A204.1 (cell line): ENCODE measurements at regions not wholly inside any gene's neighbourhood (a gene's known extent, or its start where the extent isn't known, plus 50 kb on each side); places are given as distances from the start of the nearest gene placed in this dataset.
"Not testable (repeated sequence)": the region's sequence is repeated elsewhere in the genome, so short reads cannot be mapped to it uniquely, and the experiment has no call there.

Experiments used
- FAIRE-seq: peaks from 2 replicates; lab custom pipeline; 2012; peaks lifted over from hg19 to GRCh38; lab: Jason Lieb, UNC

- no peak for FAIRE-seq
These were observed 169.3 kb upstream of the NPSR1 start for GRCh38 chr7:34488766-34489165.

- no peak for FAIRE-seq
These were observed 166.1 kb upstream of the NPSR1 start for GRCh38 chr7:34491899-34492298.

- FAIRE-seq = no peak
These were observed 164.3 kb upstream of the NPSR1 start for GRCh38 chr7:34493752-34494151.

- FAIRE-seq = no peak
These were observed 160.8 kb upstream of the NPSR1 start for GRCh38 chr7:34497153-34497777.

GRCh38 chr7:34501156-34501555 lies 156.9 kb upstream of the NPSR1 start:
- no peak for FAIRE-seq

- FAIRE-seq = no peak
These were observed 150.8 kb upstream of the NPSR1 start for GRCh38 chr7:34507191-34507590.

- FAIRE-seq = no peak
These were observed 134.6 kb upstream of the NPSR1 start for GRCh38 chr7:34523226-34523918.

- FAIRE-seq = no peak
These were observed 127.8 kb upstream of the NPSR1 start for GRCh38 chr7:34530259-34530658.

GRCh38 chr7:34539003-34539402 lies 119.0 kb upstream of the NPSR1 start:
- no peak for FAIRE-seq

- FAIRE-seq = no peak
These were observed 113.4 kb upstream of the NPSR1 start for GRCh38 chr7:34544621-34545020.

GRCh38 chr7:34550996-34551395 lies 107.0 kb upstream of the NPSR1 start:
- no peak for FAIRE-seq

GRCh38 chr7:34552502-34552901 lies 105.5 kb upstream of the NPSR1 start:
- FAIRE-seq = no peak

GRCh38 chr7:34558022-34558421 lies 100.0 kb upstream of the NPSR1 start:
- FAIRE-seq = no peak

- no peak for FAIRE-seq
These were observed 93.9 kb upstream of the NPSR1 start for GRCh38 chr7:34564091-34564490.

GRCh38 chr7:34567906-34568305 lies 90.1 kb upstream of the NPSR1 start:
- no peak for FAIRE-seq

GRCh38 chr7:34569975-34570699 lies 87.9 kb upstream of the NPSR1 start:
- no peak for FAIRE-seq

- FAIRE-seq = no peak
These were observed 83.0 kb upstream of the NPSR1 start for GRCh38 chr7:34575006-34575405.

- FAIRE-seq = not testable (repeated sequence)
These were observed 80.1 kb upstream of the NPSR1 start for GRCh38 chr7:34577934-34578333.

- not testable (repeated sequence) for FAIRE-seq
These were observed 76.3 kb upstream of the NPSR1 start for GRCh38 chr7:34581698-34582097.

GRCh38 chr7:34584526-34584925 lies 73.5 kb upstream of the NPSR1 start:
- FAIRE-seq = no peak

GRCh38 chr7:34596887-34597286 lies 61.1 kb upstream of the NPSR1 start:
- no peak for FAIRE-seq

GRCh38 chr7:34603711-34604444 lies 54.1 kb upstream of the NPSR1 start:
- FAIRE-seq = no peak
